ENCODE measurements at regions not wholly inside any gene's neighbourhood (a gene's known extent, or its start where the extent isn't known, plus 50 kb on each side); places are given as distances from the start of the nearest gene placed in this dataset.
"Not testable (repeated sequence)": the region's sequence is repeated elsewhere in the genome, so short reads cannot be mapped to it uniquely, and the experiment has no call there.

DNA sequence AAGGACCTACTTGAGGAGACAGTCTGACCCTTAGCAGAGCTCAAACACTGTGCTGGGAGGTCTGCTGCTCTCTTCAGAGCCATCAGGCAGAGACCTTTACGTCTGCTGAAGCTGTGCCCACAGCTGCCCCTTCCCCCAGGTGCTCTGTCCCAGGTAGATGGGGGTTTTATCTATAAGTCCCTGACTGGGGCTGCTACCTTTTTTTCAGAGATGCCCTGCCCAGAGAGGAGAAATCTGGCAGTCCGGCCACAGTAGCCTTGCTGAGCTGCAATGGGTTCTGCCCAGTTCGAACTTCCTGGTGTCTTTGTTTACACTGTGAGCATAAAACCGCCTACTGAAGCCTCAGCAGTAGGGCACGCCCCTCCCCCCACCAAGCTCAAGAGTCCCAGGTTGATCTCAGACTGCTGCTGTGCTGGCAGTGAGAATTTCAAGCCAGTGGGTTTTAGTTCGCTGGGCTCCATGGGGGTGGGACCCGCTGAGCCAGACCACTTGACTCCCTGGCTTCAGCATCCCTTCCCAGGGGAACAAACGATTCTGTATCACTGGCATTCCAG lies 381.2 kb downstream of the XPNPEP1 start:
- ATAC-seq; H3K4me3 Mint-ChIP-seq; H3K4me1 Mint-ChIP-seq; H3K36me3 Mint-ChIP-seq; DNase-seq (ENCODE audit: low spot score in 2 of 2); H3K9me3 Mint-ChIP-seq; H3K27ac Mint-ChIP-seq: not testable (repeated sequence)

DNA sequence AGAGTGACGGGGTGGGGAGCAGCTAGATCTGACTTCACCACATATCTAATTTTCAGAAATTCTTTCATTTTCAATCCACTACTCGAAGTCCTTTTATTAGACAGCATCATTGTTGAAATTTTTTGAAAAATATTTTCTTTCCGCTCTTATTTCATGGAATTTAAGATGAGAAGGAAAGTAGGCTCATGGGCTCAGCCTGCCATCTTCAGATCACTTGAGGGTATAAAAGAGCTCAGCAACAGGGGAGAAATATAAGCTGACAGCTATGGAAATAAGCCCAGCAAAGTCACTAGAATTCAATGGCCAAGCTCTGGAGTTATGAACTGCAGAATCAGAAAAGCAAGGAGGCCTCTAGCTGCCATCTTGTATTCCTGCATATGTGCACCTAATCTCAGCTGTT lies 389.1 kb downstream of the XPNPEP1 start:
- H3K4me3 Mint-ChIP-seq: no peak overlapping the region
- DNase-seq (ENCODE audit: low spot score in 2 of 2) (no peak), ATAC-seq (no peak)
- no peaks in the 10 kb centered on the region for H3K4me1 Mint-ChIP-seq
- H3K27ac Mint-ChIP-seq: no peak overlapping the region
- H3K9me3 Mint-ChIP-seq: peaks cover 9% of the 10 kb centered on the region
- H3K36me3 Mint-ChIP-seq: no peaks in the 10 kb centered on the region

DNA sequence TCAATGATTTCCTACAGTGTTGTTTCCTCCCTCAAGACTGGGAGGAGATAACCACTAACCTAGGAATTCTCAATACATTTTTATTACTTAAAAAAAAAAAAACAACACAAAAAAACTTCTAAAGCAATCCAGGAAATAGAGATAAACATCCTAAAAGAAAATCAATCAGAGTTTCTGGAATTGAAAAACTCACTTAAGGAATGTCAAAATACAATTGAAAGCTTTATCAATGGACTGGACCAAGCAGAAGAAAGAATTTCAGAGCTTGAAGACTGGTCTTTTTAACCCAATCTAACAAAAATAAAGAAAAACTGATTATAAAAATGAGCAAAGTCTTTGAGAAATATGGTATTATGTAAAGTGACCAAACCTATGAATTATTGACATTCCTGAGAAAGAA lies 394.1 kb downstream of the XPNPEP1 start:
- Mint-ChIP-seq H3K27ac (no peak overlapping the region), H3K9me3 (peaks cover 8% of the 10 kb centered on the region), H3K4me1 (no peaks in the 10 kb centered on the region), H3K36me3 (no peaks in the 10 kb centered on the region), H3K4me3 (no peak overlapping the region)
- ATAC-seq: no peak
- no peak for DNase-seq (ENCODE audit: low spot score in 2 of 2)

DNA sequence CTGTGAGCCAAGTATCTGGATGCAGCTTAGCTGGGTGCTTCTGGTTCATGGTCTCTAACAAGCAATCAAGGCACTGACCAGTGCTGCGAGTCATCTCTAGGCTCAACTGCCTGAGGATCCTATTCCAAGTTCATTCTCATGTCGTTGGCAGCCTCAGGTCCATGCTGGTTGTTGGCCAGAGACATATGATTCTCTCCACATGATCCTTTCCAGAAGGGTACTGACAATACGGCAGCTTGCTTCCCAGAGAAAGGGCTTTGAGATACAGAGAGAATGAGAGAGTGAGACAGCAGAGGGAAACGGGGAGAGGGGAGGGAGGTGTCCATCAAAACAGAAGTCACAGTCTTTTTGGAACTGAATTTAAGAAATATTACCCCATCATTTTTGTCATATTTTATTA lies 405.6 kb downstream of the XPNPEP1 start:
- no peak overlapping the region for H3K4me3 Mint-ChIP-seq
- H3K4me1 Mint-ChIP-seq: no peaks in the 10 kb centered on the region
- H3K9me3 Mint-ChIP-seq: peaks cover 6% of the 10 kb centered on the region
- no peaks in the 10 kb centered on the region for H3K36me3 Mint-ChIP-seq
- no peak overlapping the region for H3K27ac Mint-ChIP-seq
- no peak for ATAC-seq
- no peak for DNase-seq (ENCODE audit: low spot score in 2 of 2)

DNA sequence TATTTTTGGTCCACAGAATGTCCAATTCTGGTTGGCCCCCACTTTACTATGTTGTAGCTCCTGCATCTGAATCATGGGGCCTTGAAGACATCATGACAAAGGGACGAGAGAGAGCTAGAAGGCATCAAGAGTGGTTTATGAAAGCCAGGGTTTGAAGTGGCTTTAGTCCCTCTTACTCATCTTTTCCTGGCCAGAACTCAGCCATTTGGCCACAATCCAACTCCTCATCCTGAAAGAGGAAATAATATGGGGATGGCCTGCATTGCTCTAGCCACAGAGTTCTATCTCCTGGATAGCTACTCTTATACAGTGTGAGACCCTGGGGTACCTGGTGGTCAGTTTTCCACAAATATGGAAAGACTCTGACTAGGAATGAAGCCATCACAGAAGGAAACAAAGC lies 418.9 kb downstream of the XPNPEP1 start:
- no peaks in the 10 kb centered on the region for H3K4me1 Mint-ChIP-seq
- no peak for ATAC-seq

DNA sequence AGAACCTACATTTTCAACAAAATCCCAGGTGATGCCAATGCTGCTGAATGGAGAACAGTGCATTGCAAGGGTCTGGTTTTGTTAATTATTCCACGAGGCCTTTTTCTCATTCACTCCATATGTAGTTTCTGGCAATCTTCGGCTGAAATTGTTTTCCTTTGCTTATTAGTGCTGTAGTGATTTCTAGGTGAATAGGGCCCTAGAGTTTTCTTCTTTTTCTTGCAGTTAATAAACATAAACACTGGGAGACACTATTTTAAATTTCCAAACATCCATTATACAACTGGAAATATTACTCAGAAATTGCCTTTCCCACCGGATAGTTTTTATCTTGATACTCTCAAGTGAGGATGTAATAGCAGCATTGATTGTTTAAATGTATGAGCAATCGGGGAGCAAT lies 435.6 kb downstream of the XPNPEP1 start:
- no peak overlapping the region for H3K4me3 Mint-ChIP-seq

More for the DNA sequence above, 418.9 kb downstream of the XPNPEP1 start:
- Mint-ChIP-seq H3K9me3 (peaks cover 7% of the 10 kb centered on the region), H3K36me3 (no peaks in the 10 kb centered on the region), H3K4me3 (no peak overlapping the region), H3K27ac (no peak overlapping the region)
- DNase-seq (ENCODE audit: low spot score in 2 of 2): no peak

DNA sequence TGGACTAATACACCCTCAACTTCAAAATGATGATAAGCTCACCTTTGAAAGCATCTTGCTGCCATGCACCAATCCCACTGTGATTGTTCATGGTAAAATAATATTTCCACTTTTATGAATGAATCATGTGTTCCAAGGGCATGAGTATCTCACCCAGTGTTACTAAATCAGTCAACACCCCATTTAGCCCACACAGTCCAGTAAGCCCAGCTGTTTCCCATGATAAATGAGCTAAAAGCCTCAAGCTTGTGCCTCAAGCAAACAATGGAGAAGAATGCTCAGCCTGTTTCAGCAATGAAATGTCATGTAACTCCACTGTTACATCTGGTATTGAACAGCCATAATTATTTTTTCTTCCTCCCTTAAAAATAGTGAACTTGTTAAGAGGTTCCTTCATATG lies 442.5 kb downstream of the XPNPEP1 start:
- Mint-ChIP-seq H3K27ac (no peak overlapping the region), H3K36me3 (no peaks in the 10 kb centered on the region), H3K9me3 (peaks cover 3% of the 10 kb centered on the region), H3K4me1 (no peaks in the 10 kb centered on the region), H3K4me3 (no peak overlapping the region)
- DNase-seq (ENCODE audit: low spot score in 2 of 2): no peak
- ATAC-seq: no peak

More for the DNA sequence above, 435.6 kb downstream of the XPNPEP1 start:
- DNase-seq (ENCODE audit: low spot score in 2 of 2): no peak
- H3K9me3 Mint-ChIP-seq: no peaks in the 10 kb centered on the region
- H3K36me3 Mint-ChIP-seq: no peaks in the 10 kb centered on the region
- ATAC-seq: no peak
- H3K27ac Mint-ChIP-seq: no peak overlapping the region
- H3K4me1 Mint-ChIP-seq: no peaks in the 10 kb centered on the region

DNA sequence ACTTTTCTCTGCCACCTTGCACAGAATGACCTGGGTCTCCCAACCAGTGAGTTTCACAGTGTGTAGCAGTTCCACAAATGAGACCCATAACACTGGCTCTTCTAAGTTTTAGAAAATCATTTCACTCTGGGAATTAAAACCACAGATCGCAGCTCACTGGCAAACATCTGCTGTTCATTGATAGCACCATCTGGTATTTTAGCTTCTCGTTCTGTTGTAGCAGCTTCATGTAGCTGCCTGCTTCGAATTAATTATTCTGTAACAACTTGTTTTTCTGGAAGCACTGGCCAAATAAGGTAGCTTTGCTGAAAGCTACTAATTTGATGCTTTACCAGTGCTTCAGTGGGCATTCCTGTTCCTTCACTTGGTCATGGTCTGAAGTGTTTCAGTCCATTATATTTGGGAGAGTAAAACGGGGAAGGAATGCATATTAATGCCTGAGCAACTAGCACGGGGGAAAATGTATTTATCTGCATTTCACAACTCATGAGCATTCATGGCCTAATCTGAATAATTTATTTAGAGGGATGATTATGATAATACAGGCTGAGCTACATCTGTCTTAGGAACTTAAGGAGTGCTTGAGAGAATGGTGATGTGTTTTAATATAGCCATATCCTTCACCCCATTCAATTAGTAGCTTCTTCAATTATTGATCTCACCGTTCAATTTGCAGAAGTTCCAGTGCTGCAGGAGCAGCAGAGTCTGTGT lies 447.4 kb downstream of the XPNPEP1 start:
- DNase-seq (ENCODE audit: low spot score in 2 of 2) (no peak), ATAC-seq (no peak)
- Mint-ChIP-seq H3K4me3 (no peak overlapping the region), H3K27ac (no peak overlapping the region), H3K4me1 (no peaks in the 10 kb centered on the region), H3K9me3 (peaks cover 3% of the 10 kb centered on the region), H3K36me3 (no peaks in the 10 kb centered on the region)

DNA sequence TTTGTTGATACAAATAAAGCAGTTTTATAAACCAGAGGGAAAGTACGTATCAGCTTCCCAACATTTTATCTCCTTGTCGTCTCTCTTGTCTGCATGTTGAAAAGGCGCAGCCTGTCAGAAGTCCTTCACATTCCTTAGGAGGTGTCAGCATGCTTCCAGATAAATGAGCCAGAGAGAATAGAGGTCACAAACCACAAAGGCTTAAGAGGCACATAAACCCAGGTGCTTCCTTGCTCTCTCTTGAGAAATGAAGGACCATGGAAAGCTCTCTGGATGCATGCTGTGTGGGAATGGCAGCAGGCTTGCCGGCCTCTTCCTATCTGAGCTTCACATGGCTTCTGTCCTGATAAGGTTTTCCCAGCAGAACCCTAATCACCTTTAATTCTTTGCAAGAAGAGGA lies 448.5 kb downstream of the XPNPEP1 start:
- DNase-seq (ENCODE audit: low spot score in 2 of 2) (no peak), ATAC-seq (no peak)
- Mint-ChIP-seq H3K36me3 (no peaks in the 10 kb centered on the region), H3K4me1 (no peaks in the 10 kb centered on the region), H3K9me3 (peaks cover 3% of the 10 kb centered on the region), H3K27ac (no peak overlapping the region), H3K4me3 (no peak overlapping the region)

DNA sequence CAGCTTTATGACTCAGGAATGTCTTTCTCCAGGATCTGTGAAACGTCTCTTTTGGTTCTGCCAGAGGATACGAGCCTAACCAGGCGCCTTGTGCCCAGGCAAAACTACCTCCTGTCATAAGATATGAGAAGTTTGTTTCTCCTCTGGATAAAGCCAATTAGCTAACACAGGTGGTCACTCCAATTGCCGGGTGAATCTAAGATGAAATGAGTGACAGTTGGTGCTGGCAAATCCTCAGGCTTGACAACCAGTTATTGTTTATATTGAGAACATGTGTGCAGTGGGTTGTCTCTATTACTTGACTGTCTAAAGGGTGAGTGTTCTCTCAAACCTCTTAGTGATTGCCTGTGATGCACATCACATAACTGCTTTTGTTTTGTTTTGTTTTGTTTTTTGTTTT lies 449.1 kb downstream of the XPNPEP1 start:
- no peak overlapping the region for H3K4me3 Mint-ChIP-seq
- no peaks in the 10 kb centered on the region for H3K36me3 Mint-ChIP-seq
- no peak for ATAC-seq
- H3K27ac Mint-ChIP-seq: no peak overlapping the region
- no peaks in the 10 kb centered on the region for H3K4me1 Mint-ChIP-seq
- DNase-seq (ENCODE audit: low spot score in 2 of 2): no peak
- H3K9me3 Mint-ChIP-seq: peaks cover 3% of the 10 kb centered on the region

DNA sequence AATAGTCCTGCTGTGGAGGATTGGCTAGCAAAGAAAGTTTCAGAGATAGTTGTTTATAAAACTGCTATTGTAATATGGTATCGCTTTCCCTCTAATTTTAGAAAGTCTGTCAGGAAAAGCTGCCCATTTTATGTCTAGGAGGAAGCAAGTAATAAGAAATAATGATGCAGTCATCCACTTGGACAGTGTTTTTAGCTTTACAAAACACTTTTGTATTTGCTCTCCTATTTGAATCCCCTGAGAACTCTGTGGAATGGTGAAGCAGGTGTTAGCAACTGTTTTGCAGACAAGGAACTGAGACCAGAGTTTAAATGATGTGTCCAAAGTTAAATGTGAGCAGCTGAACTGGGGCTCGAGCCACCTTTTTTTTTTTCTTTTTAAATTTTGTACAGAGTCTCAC lies 455.8 kb downstream of the XPNPEP1 start:
- ATAC-seq (no peak), DNase-seq (ENCODE audit: low spot score in 2 of 2) (no peak)

DNA sequence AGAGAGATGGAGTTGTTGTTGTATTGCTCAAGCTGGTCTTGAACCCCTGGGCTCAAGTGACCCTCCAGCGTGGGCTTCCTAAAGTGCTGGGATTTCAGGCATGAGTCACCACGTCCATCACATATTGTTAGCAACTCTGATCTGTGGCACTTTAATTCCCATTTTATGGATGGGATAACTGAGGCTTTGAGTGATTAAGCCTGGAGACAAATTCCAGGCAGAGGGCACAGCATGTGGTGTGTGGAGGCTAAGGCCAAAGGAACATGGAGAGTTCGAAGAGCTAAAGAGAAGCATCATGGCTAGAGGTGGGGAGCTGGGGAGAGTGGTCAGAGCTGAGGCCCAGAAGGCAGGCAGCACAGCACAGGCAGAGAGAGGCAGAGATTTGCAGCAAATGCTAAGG lies 458.4 kb downstream of the XPNPEP1 start:
- ATAC-seq (no peak), DNase-seq (ENCODE audit: low spot score in 2 of 2) (no peak)
- no peaks in the 10 kb centered on the region for H3K4me1 Mint-ChIP-seq
- no peak overlapping the region for H3K4me3 Mint-ChIP-seq
- H3K27ac Mint-ChIP-seq: no peak overlapping the region
- H3K9me3 Mint-ChIP-seq: peaks cover 7% of the 10 kb centered on the region
- no peaks in the 10 kb centered on the region for H3K36me3 Mint-ChIP-seq

More for the DNA sequence above, 455.8 kb downstream of the XPNPEP1 start:
- peaks cover 4% of the 10 kb centered on the region for H3K9me3 Mint-ChIP-seq
- H3K4me1 Mint-ChIP-seq: no peaks in the 10 kb centered on the region
- no peaks in the 10 kb centered on the region for H3K36me3 Mint-ChIP-seq
- H3K4me3 Mint-ChIP-seq: no peak overlapping the region
- H3K27ac Mint-ChIP-seq: no peak overlapping the region

DNA sequence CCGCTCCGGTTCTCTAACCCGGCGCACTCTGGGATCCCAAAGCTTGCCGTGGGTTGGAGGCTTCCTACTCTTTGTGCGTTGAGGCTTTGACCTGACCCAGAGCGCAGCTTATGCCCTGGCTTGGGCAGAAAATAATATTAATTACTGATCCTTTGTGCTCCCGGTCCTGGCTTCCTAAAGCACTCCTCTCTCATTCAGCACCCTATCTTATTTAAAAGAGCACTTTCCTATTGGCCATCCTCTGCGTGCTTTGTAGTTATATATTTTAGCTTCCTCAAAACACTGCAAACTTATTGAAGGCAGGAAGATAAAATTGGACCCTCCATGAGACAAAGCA lies 466.0 kb downstream of the XPNPEP1 start:
- peaks cover 6% of the 10 kb centered on the region for H3K9me3 Mint-ChIP-seq
- ATAC-seq (no peak), DNase-seq (ENCODE audit: low spot score in 2 of 2) (no peak)
- H3K4me3 Mint-ChIP-seq: no peak overlapping the region
- no peaks in the 10 kb centered on the region for H3K4me1 Mint-ChIP-seq
- H3K27ac Mint-ChIP-seq: no peak overlapping the region
- no peaks in the 10 kb centered on the region for H3K36me3 Mint-ChIP-seq

DNA sequence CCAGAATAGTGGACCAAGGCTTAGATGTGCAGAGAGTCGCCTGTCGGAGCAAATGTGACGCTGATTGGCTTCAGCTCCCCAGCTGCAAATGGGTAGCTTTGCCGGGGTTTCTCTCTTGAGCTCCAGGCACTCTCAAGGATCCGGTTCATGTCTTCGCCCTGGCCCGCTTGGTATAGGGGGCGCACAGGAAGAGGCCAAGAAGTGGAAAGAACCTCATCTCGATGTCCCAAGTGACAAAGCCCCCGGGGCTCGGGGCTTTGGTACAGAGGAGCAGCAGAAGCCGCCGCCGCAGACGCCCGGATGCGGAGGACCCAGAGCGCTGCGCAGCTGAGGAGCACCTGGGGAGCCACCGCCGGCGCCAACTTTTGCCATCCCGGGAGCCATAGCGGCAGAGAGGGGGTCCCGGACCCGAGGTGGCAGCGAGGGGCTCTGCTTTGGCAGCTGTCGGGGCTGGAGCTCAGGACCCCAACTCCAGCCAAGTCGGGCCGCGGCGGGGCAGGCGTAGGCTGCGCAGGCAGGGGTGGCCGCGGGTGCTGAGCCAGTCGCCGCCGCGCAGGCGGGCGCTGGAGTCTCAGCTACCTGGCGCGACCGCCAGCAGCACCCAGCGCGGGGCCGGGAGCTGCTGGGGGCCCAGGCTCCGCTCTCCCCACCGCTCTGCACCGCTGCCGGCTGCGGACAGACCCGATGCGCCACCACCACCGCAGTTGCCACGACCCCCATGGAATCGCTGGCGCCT lies 466.6 kb downstream of the XPNPEP1 start:
- no peak for ATAC-seq
- Mint-ChIP-seq H3K4me1 (no peaks in the 10 kb centered on the region), H3K4me3 (no peak overlapping the region), H3K27ac (no peak overlapping the region), H3K9me3 (peaks cover 3% of the 10 kb centered on the region), H3K36me3 (no peaks in the 10 kb centered on the region)
- no peak for DNase-seq (ENCODE audit: low spot score in 2 of 2)

DNA sequence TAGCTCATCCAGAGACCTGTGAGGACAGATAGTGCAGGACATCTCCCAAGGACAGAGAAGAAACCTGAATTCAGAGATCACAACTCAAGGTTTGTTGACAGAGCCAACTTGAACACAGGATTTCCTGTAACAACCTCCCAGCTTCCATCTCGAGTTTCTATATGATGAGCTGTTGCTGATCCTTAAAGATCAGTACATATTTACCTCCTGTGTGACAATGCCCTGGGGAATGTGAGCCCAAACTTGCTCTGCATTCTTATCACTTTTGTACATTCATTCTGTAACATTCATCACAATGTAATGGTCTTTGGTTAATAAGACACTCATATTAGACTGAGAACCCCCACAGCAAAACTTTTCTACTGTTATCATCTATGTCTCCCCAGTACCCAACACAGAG lies 468.6 kb downstream of the XPNPEP1 start:
- Mint-ChIP-seq H3K4me1 (no peaks in the 10 kb centered on the region), H3K27ac (no peak overlapping the region), H3K9me3 (peaks cover 2% of the 10 kb centered on the region), H3K36me3 (no peaks in the 10 kb centered on the region), H3K4me3 (no peak overlapping the region)
- DNase-seq (ENCODE audit: low spot score in 2 of 2) (no peak), ATAC-seq (no peak)

DNA sequence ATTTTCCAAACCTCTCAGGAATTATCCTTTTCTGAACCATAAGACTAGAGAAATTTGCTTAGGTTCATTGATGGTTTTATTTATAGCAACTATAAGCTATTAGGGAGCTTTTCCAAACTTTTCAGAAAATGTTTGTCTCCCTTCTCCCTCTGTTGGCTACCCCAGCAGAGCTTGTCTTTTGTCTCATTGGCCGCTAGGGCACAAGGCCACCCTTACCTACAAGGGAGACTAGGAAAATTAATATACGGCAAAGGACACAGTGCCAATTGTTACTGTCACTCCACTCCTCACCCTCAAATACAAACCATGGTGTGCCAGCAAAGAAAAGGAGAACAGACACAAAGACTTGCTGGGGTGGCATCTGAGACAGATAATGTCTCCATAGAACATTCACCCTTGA lies 471.4 kb downstream of the XPNPEP1 start:
- H3K9me3 Mint-ChIP-seq: no peaks in the 10 kb centered on the region
- no peak for DNase-seq (ENCODE audit: low spot score in 2 of 2)
- H3K27ac Mint-ChIP-seq: no peak overlapping the region
- no peak overlapping the region for H3K4me3 Mint-ChIP-seq
- H3K36me3 Mint-ChIP-seq: no peaks in the 10 kb centered on the region
- H3K4me1 Mint-ChIP-seq: no peaks in the 10 kb centered on the region
- ATAC-seq: no peak

Data from stimulated activated effector memory CD8-positive, alpha-beta T cell treated with anti-CD3 and anti-CD28 coated beads, Interleukin-12 subunit alpha, Interleukin-12 subunit beta, amount 100 ng/mL, for 72 hours (primary cell).